ENCODE measurements at regions not wholly inside any gene's neighbourhood (a gene's known extent, or its start where the extent isn't known, plus 50 kb on each side); places are given as distances from the start of the nearest gene placed in this dataset.

- Histone ChIP-seq H3K9ac (ENCODE audit: low read length) (no peak overlapping the region), H3K9me3 (ENCODE audit: control insufficient read depth in 1 of 2, insufficient read depth in 1 of 2, low read depth in 1 of 2, low read length in 2 of 2) (no peaks in the 10 kb centered on the region), H3K4me1 (ENCODE audit: control insufficient read depth in 1 of 2, insufficient read depth in 2 of 2, low read length in 2 of 2) (no peaks in the 10 kb centered on the region), H4K20me1 (ENCODE audit: insufficient read depth) (no peaks in the 10 kb centered on the region), H3K36me3 (ENCODE audit: control insufficient read depth in 1 of 2, insufficient read depth in 2 of 2, low read length in 2 of 2) (no peaks in the 10 kb centered on the region), H3K27me3 (ENCODE audit: insufficient read depth, low read length) (no peaks in the 10 kb centered on the region), H3K4me2 (ENCODE audit: low read length) (no peak overlapping the region), H3K9me2 (ENCODE audit: insufficient read depth) (no peaks in the 10 kb centered on the region), H3K4me3 (replicated peaks in 1 of 2; ENCODE audit: low read depth in 1 of 2, low read length in 2 of 2) (no peak overlapping the region), H3K27ac (ENCODE audit: low read depth, low read length) (no peak overlapping the region), H2AFZ (ENCODE audit: low read depth, low read length, poor library complexity, severe bottlenecking) (no peak overlapping the region), H3K79me2 (ENCODE audit: insufficient read depth, low read length) (no peaks in the 10 kb centered on the region)
- ATAC-seq (no peak), DNase-seq (ENCODE audit: low read depth, low spot score) (no peak)
- intact Hi-C loops (cut with micrococcal nuclease): no loop called here
- TF ChIP-seq EZH2phosphoT487 (IDR thresholded peaks at IDR 0.05; ENCODE audit: borderline replicate concordance) (no peak), SRF (IDR thresholded peaks at IDR 0.05; ENCODE audit: low read depth) (no peak), ZFX (IDR thresholded peaks at IDR 0.05) (no peak), ATF3 (IDR thresholded peaks at IDR 0.05) (no peak), SP1 (IDR thresholded peaks at IDR 0.05; ENCODE audit: low read depth) (no peak), CEBPB (IDR thresholded peaks at IDR 0.05; ENCODE audit: low read depth) (no peak), CBX3 (IDR thresholded peaks at IDR 0.05; ENCODE audit: low read depth) (no peak), POLR2A (IDR thresholded peaks at IDR 0.05; ENCODE audit: borderline replicate concordance, extremely low read depth, insufficient read depth, insufficient read length) (no peak), RAD21 (IDR thresholded peaks at IDR 0.05; ENCODE audit: low read depth) (no peak), JUND (IDR thresholded peaks at IDR 0.05) (no peak), YY1 (IDR thresholded peaks at IDR 0.05; ENCODE audit: extremely low read depth, insufficient replicate concordance, low read depth, low read length) (no peak), ELF1 (IDR thresholded peaks at IDR 0.05; ENCODE audit: borderline replicate concordance, low read depth) (no peak), ZBTB33 (IDR thresholded peaks at IDR 0.05; ENCODE audit: extremely low read depth, insufficient replicate concordance, low read length) (no peak), EZH2 (IDR thresholded peaks at IDR 0.05) (no peak), ZNF274 (IDR thresholded peaks at IDR 0.05; ENCODE audit: low read depth, low read length) (no peak)
- ChIA-PET CTCF (no interaction called here), POLR2A (no interaction called here), RAD21 (ENCODE audit: low non-redundant PET in 1 of 2, low total read pairs in 2 of 2, uncharacterized antibody in 2 of 2, unreplicated experiment in 2 of 2) (no interaction called here)
- BruUV-seq (replicated peaks): no TSS peak
These were observed 237.5 kb downstream of the PAPSS1 start for GRCh38 chr4:107482546-107482945.
